ENCODE measurements at regions not wholly inside any gene's neighbourhood (a gene's known extent, or its start where the extent isn't known, plus 50 kb on each side); places are given as distances from the start of the nearest gene placed in this dataset.
A peak's percentile ranks its signal among the peaks of the same experiment; 100 is the strongest.

DNA sequence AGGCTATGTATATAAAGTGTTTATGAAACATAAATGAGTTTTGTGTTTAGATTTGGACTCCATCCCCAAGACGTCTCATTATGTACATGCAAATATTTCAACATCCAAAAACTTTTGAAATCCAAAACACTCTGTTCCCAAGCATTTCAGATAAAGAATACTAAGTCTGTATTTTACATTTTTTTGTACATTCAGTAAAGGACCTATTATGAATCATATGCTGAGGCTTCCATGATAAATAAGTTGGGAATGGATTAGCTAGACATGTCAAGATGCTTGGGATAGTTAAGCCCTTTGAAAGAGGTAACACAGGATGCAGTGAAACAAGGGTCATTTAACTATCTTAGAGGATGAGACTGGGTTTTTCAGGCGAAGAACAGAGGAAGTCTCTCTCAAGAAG lies 262.9 kb downstream of the SNX13 start:
- Mint-ChIP-seq H3K4me1 (ENCODE audit: low read depth) (peaks cover 2% of the 10 kb centered on the region), H3K36me3 (ENCODE audit: insufficient read depth) (no peaks in the 10 kb centered on the region), H3K4me3 (ENCODE audit: low read depth) (no peak overlapping the region), H3K9me3 (ENCODE audit: low read depth) (no peaks in the 10 kb centered on the region), H3K27ac (no peak overlapping the region), H3K27me3 (peaks cover 4% of the 10 kb centered on the region)
- no peak for DNase-seq (ENCODE audit: low spot score, unreplicated experiment)
- TF ChIP-seq, protein P1, sequence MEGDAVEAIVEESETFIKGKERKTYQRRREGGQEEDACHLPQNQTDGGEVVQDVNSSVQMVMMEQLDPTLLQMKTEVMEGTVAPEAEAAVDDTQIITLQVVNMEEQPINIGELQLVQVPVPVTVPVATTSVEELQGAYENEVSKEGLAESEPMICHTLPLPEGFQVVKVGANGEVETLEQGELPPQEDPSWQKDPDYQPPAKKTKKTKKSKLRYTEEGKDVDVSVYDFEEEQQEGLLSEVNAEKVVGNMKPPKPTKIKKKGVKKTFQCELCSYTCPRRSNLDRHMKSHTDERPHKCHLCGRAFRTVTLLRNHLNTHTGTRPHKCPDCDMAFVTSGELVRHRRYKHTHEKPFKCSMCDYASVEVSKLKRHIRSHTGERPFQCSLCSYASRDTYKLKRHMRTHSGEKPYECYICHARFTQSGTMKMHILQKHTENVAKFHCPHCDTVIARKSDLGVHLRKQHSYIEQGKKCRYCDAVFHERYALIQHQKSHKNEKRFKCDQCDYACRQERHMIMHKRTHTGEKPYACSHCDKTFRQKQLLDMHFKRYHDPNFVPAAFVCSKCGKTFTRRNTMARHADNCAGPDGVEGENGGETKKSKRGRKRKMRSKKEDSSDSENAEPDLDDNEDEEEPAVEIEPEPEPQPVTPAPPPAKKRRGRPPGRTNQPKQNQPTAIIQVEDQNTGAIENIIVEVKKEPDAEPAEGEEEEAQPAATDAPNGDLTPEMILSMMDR (IDR thresholded peaks at IDR 0.05; ENCODE audit: unreplicated experiment): no peak

DNA sequence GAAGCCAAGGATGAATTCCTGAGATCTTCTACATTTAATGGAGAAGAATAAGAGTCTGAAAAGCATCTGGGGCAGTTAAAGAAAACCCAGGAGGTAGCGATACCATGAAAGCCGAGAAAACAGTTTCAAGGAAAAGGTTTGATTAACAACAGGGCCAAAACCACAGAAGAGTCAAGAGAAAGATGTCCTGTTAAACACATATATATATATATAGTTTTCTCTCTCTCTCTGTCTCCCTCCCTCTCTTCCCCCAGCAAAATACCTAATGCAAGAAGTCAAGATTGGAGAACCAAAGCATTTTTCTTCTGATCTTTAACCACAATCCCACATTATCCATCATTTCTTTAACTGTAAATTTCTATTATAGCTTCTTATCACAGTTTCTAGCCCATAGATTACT lies 261.4 kb downstream of the SNX13 start:
- DNase-seq (ENCODE audit: low spot score, unreplicated experiment): no peak
- TF ChIP-seq, protein P1 (IDR thresholded peaks at IDR 0.05; ENCODE audit: unreplicated experiment): no peak
- Mint-ChIP-seq H3K4me1 (ENCODE audit: low read depth) (peaks cover 2% of the 10 kb centered on the region), H3K27ac (no peak overlapping the region), H3K4me3 (ENCODE audit: low read depth) (no peak overlapping the region), H3K27me3 (peaks cover 4% of the 10 kb centered on the region), H3K36me3 (ENCODE audit: insufficient read depth) (no peaks in the 10 kb centered on the region), H3K9me3 (ENCODE audit: low read depth) (no peaks in the 10 kb centered on the region)

DNA sequence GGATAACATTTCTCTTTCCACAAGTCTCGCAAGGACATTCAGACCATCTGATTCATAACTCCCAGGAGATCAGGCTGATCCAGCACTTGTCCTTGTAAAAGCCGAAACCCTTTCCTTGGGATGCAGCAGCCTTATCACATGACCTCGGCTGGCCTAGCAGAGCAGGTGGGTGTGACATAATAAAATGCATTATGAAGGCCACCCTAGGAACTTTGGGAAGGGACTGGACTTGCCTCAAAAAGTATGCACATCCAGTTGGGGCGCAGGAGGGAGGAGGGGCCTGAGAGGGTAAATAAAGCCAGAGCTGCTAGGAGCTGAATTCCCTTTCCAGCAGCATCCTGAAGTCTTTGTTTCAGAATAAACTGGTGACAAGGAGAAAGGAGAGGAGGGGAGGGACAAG lies 260.8 kb downstream of the SNX13 start:
- Mint-ChIP-seq H3K4me1 (ENCODE audit: low read depth) (peaks cover 2% of the 10 kb centered on the region), H3K4me3 (ENCODE audit: low read depth) (no peak overlapping the region), H3K27ac (no peak overlapping the region), H3K36me3 (ENCODE audit: insufficient read depth) (no peaks in the 10 kb centered on the region), H3K9me3 (ENCODE audit: low read depth) (no peaks in the 10 kb centered on the region), H3K27me3 (peaks cover 4% of the 10 kb centered on the region)
- TF ChIP-seq, protein P1 (IDR thresholded peaks at IDR 0.05; ENCODE audit: unreplicated experiment): no peak
- no peak for DNase-seq (ENCODE audit: low spot score, unreplicated experiment)

DNA sequence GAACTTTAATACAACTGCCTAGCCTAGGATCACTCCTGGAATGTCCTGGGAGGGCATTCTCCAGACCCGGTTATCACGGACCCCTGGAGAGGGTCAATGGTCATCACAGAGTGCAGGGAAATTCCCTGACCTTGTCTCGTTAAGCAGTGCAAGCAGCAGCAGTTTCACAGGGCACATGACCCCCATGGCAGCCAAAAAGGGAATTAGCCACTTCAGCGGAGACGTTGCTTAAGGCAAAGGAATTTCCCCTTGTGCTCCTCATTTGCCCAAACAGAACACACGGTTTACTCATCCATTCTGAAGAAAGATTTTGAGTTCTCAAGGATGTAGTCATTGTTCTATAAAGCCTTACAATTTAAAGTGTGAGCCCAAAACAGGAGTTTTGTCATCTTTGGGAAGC lies 260.3 kb downstream of the SNX13 start:
- Mint-ChIP-seq H3K36me3 (ENCODE audit: insufficient read depth) (no peaks in the 10 kb centered on the region), H3K27me3 (peaks cover 4% of the 10 kb centered on the region), H3K9me3 (ENCODE audit: low read depth) (no peaks in the 10 kb centered on the region), H3K27ac (peak overlapping the region; percentile 57), H3K4me1 (ENCODE audit: low read depth) (peaks cover 2% of the 10 kb centered on the region), H3K4me3 (ENCODE audit: low read depth) (no peak overlapping the region)
- DNase-seq (ENCODE audit: low spot score, unreplicated experiment): no peak
- TF ChIP-seq, protein P1 (IDR thresholded peaks at IDR 0.05; ENCODE audit: unreplicated experiment): no peak

DNA sequence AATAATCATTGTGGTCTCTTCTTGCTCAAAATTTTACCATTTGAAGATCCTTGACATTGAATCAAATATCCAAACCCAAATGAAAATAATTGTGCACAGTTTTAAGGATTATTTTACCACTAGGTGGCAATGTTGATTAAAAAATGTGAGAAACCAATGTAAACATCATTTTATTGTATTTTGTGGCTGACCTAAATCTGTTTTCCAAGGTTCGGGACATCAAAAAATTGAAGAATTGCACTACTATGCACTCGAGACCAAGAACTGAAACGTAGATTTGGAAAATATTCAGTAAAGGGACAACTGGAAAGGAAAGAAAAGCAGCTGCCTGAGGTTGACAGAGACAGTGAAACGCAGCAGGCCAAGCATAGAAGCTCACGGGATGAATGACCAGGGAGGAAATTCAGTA lies 259.3 kb downstream of the SNX13 start:
- Mint-ChIP-seq H3K4me3 (ENCODE audit: low read depth) (no peak overlapping the region), H3K27ac (no peak overlapping the region), H3K27me3 (peaks cover 4% of the 10 kb centered on the region), H3K9me3 (ENCODE audit: low read depth) (no peaks in the 10 kb centered on the region), H3K4me1 (ENCODE audit: low read depth) (peaks cover 2% of the 10 kb centered on the region), H3K36me3 (ENCODE audit: insufficient read depth) (no peaks in the 10 kb centered on the region)
- TF ChIP-seq, protein P1 (IDR thresholded peaks at IDR 0.05; ENCODE audit: unreplicated experiment): peak; percentile 52
- DNase-seq (ENCODE audit: low spot score, unreplicated experiment): no peak

Data from progenitor cell of endocrine pancreas (in vitro differentiated cells).